HEK293 (cell line): ENCODE measurements at regions not wholly inside any gene's neighbourhood (a gene's known extent, or its start where the extent isn't known, plus 50 kb on each side); places are given as distances from the start of the nearest gene placed in this dataset.
"Not testable (repeated sequence)": the region's sequence is repeated elsewhere in the genome, so short reads cannot be mapped to it uniquely, and the experiment has no call there.

ENCODE experiments used
- CTCF ChIA-PET: fragments of 350-600 bp; formaldehyde crosslinking; extraction: SDS; loops from one replicate; lab custom pipeline; 2021; ENCODE audit warnings: antibody characterized with exemption; lab: Yijun Ruan, JAX
- POLR2A ChIA-PET: fragments of 300-600 bp; formaldehyde crosslinking; extraction: SDS; loops from one replicate; lab custom pipeline; 2020; ENCODE audit warnings: antibody characterized with exemption, inconsistent platforms; lab: Yijun Ruan, JAX
- H3K27ac ChIP-seq: fragments of 200-500 bp; sonication (Bioruptor generic); 2 replicates; pipeline ENCODE4 v1.5.1; 2014; ENCODE audit warnings: low read depth, low read length, control low read depth, inconsistent platforms; ENCODE audit errors: extremely low read depth
- H3K36me3 ChIP-seq, 2 experiments: fragments of 200-500 bp in 1 of 2; sonication (Bioruptor generic) in 1 of 2; 1 replicate in 1 of 2; 2 replicates in 1 of 2; pipeline ENCODE4 v1.5.1; 2014 to 2017; ENCODE audit warnings: inconsistent platforms in 2 of 2, low read length in 2 of 2; ENCODE audit not compliant: control insufficient read depth in 2 of 2, insufficient read depth in 1 of 2
- H3K4me1 ChIP-seq: fragments of 200-500 bp; sonication (Bioruptor generic); 2 replicates; pipeline ENCODE4 v1.5.1; 2014; ENCODE audit warnings: mild to moderate bottlenecking, low read length, inconsistent platforms; ENCODE audit not compliant: control insufficient read depth, insufficient read depth
- H3K4me3 ChIP-seq: 2 replicates; pipeline ENCODE4 v1.5.1; 2011; ENCODE audit warnings: low read depth, mild to moderate bottlenecking, control low read depth, low read length, moderate library complexity
- H3K9me3 ChIP-seq: fragments of 200-500 bp; sonication (Bioruptor generic); 2 replicates; pipeline ENCODE4 v1.5.1; 2014; ENCODE audit warnings: low read depth, low read length, inconsistent platforms; ENCODE audit not compliant: control insufficient read depth, insufficient read depth
- KLF1 ChIP-seq: fragments of 450-650 bp; formaldehyde crosslinking; IDR thresholded peaks from 2 replicates; pipeline ENCODE4 v1.5.1; 2016; ENCODE audit warnings: missing biosample characterization, missing genetic modification characterization
- MEIS1 ChIP-seq: sonication (generic); formaldehyde crosslinking; IDR thresholded peaks from 2 replicates; pipeline ENCODE4 v1.8.1; 2022; ENCODE audit warnings: missing genetic modification reagents, mild to moderate bottlenecking, borderline replicate concordance
- SALL2 ChIP-seq: fragments of 450-650 bp; formaldehyde crosslinking; IDR thresholded peaks from 2 replicates; pipeline ENCODE4 v1.5.0; 2017; ENCODE audit warnings: missing biosample characterization, mild to moderate bottlenecking, missing genetic modification characterization, borderline replicate concordance
- YY1 ChIP-seq: fragments of 450-650 bp; formaldehyde crosslinking; IDR thresholded peaks from 2 replicates; pipeline ENCODE4 v1.5.1; 2018; ENCODE audit warnings: missing biosample characterization, missing genetic modification characterization
- ZFP69B ChIP-seq: fragments of 450-650 bp; formaldehyde crosslinking; IDR thresholded peaks from 2 replicates; pipeline ENCODE4 v1.5.1; 2016; ENCODE audit warnings: missing biosample characterization, missing genetic modification characterization
- ZNF112 ChIP-seq: fragments of 450-650 bp; formaldehyde crosslinking; IDR thresholded peaks from 2 replicates; pipeline ENCODE4 v1.5.0; 2017; ENCODE audit warnings: missing biosample characterization, missing genetic modification characterization
- ZNF157 ChIP-seq: fragments of 450-650 bp; formaldehyde crosslinking; IDR thresholded peaks from 2 replicates; pipeline ENCODE4 v1.5.1; 2016; ENCODE audit warnings: missing biosample characterization, missing genetic modification characterization
- ZNF292 ChIP-seq: fragments of 450-650 bp; formaldehyde crosslinking; IDR thresholded peaks from 2 replicates; pipeline ENCODE4 v1.5.1; 2016; ENCODE audit warnings: low read depth, missing biosample characterization, missing genetic modification characterization, borderline replicate concordance
- ZNF311 ChIP-seq: fragments of 450-650 bp; formaldehyde crosslinking; IDR thresholded peaks from 2 replicates; pipeline ENCODE4 v1.5.1; 2017; ENCODE audit warnings: missing biosample characterization, missing genetic modification characterization, borderline replicate concordance
- ZNF335 ChIP-seq: fragments of 450-650 bp; formaldehyde crosslinking; conservative IDR thresholded peaks from 2 replicates; pipeline ENCODE4 v1.5.1; 2016; ENCODE audit warnings: missing biosample characterization, missing genetic modification characterization
- ZNF354C ChIP-seq: fragments of 450-650 bp; formaldehyde crosslinking; IDR thresholded peaks from 2 replicates; pipeline ENCODE4 v1.5.1; 2016; ENCODE audit warnings: missing biosample characterization, missing genetic modification characterization, low read depth, borderline replicate concordance
- ZNF48 ChIP-seq: fragments of 450-650 bp; formaldehyde crosslinking; IDR thresholded peaks from 2 replicates; pipeline ENCODE4 v1.5.1; 2016; ENCODE audit warnings: missing biosample characterization, missing genetic modification characterization
- ZNF513 ChIP-seq: fragments of 450-650 bp; IDR thresholded peaks from 2 replicates; pipeline ENCODE4 v1.5.1; 2018; ENCODE audit warnings: missing biosample characterization, missing genetic modification characterization
- ZNF530 ChIP-seq: fragments of 450-650 bp; formaldehyde crosslinking; IDR thresholded peaks from 2 replicates; pipeline ENCODE4 v1.5.1; 2016; ENCODE audit warnings: low read depth, missing biosample characterization, missing genetic modification characterization
- ZNF768 ChIP-seq: fragments of 450-650 bp; formaldehyde crosslinking; IDR thresholded peaks from 2 replicates; pipeline ENCODE4 v1.5.1; 2018; ENCODE audit warnings: missing biosample characterization, mild to moderate bottlenecking, missing genetic modification characterization
- ZSCAN16 ChIP-seq: fragments of 450-650 bp; formaldehyde crosslinking; IDR thresholded peaks from 2 replicates; pipeline ENCODE4 v1.5.1; 2016; ENCODE audit warnings: missing biosample characterization, missing genetic modification characterization
- ZSCAN23 ChIP-seq: fragments of 450-650 bp; formaldehyde crosslinking; IDR thresholded peaks from 2 replicates; pipeline ENCODE4 v1.5.1; 2016; ENCODE audit warnings: missing biosample characterization, missing genetic modification characterization
- TF ChIP-seq, protein P1 (sequence below): fragments of 450-650 bp; formaldehyde crosslinking; IDR thresholded peaks from 2 replicates; pipeline ENCODE4 v1.5.1; 2016; ENCODE audit warnings: missing biosample characterization, missing genetic modification characterization, borderline replicate concordance

DNA sequence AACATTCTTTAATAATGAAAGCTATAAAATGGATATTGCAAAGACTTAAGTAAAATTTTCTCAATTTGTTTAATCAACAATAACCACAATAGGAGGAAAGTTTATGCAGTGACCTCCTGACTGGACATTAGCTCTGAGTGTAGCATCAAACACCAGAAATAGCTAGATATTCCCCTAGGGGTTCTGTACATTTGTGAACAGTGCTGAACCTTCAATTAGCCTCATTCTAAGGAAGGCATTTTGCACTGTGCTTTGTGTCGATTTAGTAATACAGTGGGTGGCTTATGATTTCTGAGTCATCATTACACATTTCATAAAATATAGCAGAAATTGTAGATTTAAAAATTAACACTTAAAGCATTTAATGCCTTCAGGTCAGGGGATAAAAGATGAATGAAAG, 367.3 kb upstream of the PCDH15 start:
- no peak for TF ChIP-seq ZNF354C (tag by site-specific recombination)
- TF ChIP-seq, protein P1, sequence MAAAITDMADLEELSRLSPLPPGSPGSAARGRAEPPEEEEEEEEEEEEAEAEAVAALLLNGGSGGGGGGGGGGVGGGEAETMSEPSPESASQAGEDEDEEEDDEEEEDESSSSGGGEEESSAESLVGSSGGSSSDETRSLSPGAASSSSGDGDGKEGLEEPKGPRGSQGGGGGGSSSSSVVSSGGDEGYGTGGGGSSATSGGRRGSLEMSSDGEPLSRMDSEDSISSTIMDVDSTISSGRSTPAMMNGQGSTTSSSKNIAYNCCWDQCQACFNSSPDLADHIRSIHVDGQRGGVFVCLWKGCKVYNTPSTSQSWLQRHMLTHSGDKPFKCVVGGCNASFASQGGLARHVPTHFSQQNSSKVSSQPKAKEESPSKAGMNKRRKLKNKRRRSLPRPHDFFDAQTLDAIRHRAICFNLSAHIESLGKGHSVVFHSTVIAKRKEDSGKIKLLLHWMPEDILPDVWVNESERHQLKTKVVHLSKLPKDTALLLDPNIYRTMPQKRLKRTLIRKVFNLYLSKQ (tag by site-specific recombination): no peak
- no peak for TF ChIP-seq ZNF335 (tag by site-specific recombination)
- TF ChIP-seq KLF1 (tag by site-specific recombination): no peak
- TF ChIP-seq YY1 (tag by site-specific recombination): no peak
- no peak for TF ChIP-seq ZFP69B (tag by site-specific recombination)
- no peak for TF ChIP-seq ZNF311 (tag by site-specific recombination)
- TF ChIP-seq ZNF48 (tag by site-specific recombination): no peak
- no peak for TF ChIP-seq ZNF112 (tag by site-specific recombination)
- no peak for TF ChIP-seq ZNF292 (tag by site-specific recombination)
- TF ChIP-seq, all 188 proteins: peak for 0
- POLR2A ChIA-PET: no interaction called here
- Histone ChIP-seq H3K9me3 (no peaks in the 10 kb centered on the region), H3K36me3 (no peaks in the 10 kb centered on the region), H3K27ac (no peak overlapping the region), H3K4me1 (no peaks in the 10 kb centered on the region), H3K4me3 (no peak overlapping the region)
- CTCF ChIA-PET: no interaction called here

DNA sequence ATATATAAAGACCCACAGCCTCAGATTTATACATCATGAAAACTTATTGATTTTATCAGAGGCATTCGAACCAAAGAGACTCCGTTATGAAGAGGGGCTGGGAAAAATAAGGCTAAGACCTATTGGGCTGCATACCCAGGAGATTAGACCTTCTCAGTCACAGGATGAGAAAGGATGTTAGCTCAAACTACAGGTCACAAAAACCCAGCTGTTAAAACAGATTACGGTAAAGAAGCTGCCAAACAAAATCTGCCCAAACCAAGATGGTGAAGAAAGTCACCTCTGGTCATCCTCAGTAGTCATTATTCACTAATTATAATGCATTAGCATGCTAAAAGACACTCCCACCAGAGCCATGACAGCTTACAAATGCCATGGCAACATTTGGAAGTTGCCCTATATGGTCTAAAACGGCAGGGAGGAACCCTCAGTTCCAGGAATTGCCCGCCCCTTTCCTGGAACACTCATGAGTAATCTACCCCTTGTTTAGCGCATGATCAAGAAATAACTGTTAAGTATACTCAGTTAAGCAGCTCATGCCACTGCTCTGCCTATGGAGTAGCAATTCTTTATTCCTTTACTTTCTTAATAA, 362.5 kb upstream of the PCDH15 start:
- Histone ChIP-seq H3K36me3 (no peaks in the 10 kb centered on the region), H3K4me3 (no peak overlapping the region), H3K27ac (no peak overlapping the region), H3K9me3 (no peaks in the 10 kb centered on the region), H3K4me1 (no peaks in the 10 kb centered on the region)
- CTCF ChIA-PET: no interaction called here
- POLR2A ChIA-PET: no interaction called here
- no peak for TF ChIP-seq SALL2 (tag by site-specific recombination)
- TF ChIP-seq ZSCAN23 (tag by site-specific recombination): no peak
- TF ChIP-seq ZNF530 (tag by site-specific recombination): no peak
- TF ChIP-seq ZSCAN16 (tag by site-specific recombination): no peak
- no peak for TF ChIP-seq MEIS1
- TF ChIP-seq ZNF513 (tag by site-specific recombination): no peak
- TF ChIP-seq ZNF157 (tag by site-specific recombination): no peak
- TF ChIP-seq ZNF768 (tag by site-specific recombination): no peak

- H3K4me1 ChIP-seq, H3K4me3 ChIP-seq, CTCF ChIA-PET, POLR2A ChIA-PET, H3K9me3 ChIP-seq, H3K36me3 ChIP-seq, H3K27ac ChIP-seq: not testable (repeated sequence)
Measured at GRCh38 chr10:55162321-55162720, 361.3 kb upstream of the PCDH15 start.
